GM12874 (cell line): ENCODE measurements at regions not wholly inside any gene's neighbourhood (a gene's known extent, or its start where the extent isn't known, plus 50 kb on each side); places are given as distances from the start of the nearest gene placed in this dataset.

ENCODE experiments used
- TF ChIP-seq, protein P1 (sequence below): IDR thresholded peaks from 2 replicates; pipeline ENCODE4 v1.5.1; 2011; ENCODE audit warnings: low read depth, mild to moderate bottlenecking, control low read depth, low read length, moderate library complexity; ENCODE audit not compliant: insufficient read depth

DNA sequence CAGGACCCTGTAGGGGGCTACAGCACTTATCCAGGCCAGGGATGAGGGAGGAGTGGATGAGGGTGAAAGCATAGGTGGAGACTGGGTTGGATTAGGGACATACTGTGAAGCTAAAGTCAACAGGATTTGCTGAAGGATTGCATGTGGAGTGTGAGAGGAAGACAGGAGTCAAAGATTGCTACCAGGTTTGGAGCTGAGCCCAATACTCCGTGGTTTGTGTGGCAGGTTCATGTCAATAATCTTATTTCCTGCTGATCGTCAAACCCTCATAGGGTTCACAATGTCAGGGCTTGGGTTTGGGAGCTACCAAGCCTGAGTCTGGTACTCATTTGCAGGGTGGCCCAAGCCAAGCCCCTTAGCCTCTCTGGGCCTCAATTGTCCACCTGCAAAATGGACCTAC is 77.1 kb upstream of the PLXNC1 start:
- TF ChIP-seq, protein P1, sequence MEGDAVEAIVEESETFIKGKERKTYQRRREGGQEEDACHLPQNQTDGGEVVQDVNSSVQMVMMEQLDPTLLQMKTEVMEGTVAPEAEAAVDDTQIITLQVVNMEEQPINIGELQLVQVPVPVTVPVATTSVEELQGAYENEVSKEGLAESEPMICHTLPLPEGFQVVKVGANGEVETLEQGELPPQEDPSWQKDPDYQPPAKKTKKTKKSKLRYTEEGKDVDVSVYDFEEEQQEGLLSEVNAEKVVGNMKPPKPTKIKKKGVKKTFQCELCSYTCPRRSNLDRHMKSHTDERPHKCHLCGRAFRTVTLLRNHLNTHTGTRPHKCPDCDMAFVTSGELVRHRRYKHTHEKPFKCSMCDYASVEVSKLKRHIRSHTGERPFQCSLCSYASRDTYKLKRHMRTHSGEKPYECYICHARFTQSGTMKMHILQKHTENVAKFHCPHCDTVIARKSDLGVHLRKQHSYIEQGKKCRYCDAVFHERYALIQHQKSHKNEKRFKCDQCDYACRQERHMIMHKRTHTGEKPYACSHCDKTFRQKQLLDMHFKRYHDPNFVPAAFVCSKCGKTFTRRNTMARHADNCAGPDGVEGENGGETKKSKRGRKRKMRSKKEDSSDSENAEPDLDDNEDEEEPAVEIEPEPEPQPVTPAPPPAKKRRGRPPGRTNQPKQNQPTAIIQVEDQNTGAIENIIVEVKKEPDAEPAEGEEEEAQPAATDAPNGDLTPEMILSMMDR: no peak

DNA sequence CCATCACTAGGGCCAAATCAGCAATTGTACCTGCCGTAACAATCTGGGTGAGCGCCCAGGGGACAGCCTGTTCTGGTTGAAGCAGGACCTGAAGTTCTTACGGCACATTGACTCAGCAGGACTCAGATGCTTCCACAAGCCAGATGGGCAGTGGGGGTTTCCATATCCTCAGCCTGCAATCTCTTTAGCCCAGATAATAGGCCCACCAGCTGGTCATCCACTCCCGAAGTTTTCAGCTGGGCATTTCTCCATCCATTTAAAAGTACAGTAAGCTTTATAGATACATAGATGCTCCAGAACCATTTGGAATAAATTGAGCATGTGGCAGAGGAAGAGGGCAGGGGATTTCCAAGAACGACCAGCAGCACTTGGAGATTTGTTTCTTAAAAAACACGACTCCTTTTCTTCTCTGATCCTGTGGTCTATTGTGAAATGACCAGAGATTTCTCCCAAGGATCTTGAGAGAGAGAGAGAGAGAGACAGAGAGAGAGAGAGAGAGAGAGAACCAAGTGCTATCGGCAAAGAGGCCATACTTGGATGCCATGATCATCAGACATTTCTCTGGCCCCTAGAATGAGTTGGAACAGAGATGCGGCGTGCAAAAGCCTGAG is 74.8 kb upstream of the PLXNC1 start:
- TF ChIP-seq, protein P1: no peak

DNA sequence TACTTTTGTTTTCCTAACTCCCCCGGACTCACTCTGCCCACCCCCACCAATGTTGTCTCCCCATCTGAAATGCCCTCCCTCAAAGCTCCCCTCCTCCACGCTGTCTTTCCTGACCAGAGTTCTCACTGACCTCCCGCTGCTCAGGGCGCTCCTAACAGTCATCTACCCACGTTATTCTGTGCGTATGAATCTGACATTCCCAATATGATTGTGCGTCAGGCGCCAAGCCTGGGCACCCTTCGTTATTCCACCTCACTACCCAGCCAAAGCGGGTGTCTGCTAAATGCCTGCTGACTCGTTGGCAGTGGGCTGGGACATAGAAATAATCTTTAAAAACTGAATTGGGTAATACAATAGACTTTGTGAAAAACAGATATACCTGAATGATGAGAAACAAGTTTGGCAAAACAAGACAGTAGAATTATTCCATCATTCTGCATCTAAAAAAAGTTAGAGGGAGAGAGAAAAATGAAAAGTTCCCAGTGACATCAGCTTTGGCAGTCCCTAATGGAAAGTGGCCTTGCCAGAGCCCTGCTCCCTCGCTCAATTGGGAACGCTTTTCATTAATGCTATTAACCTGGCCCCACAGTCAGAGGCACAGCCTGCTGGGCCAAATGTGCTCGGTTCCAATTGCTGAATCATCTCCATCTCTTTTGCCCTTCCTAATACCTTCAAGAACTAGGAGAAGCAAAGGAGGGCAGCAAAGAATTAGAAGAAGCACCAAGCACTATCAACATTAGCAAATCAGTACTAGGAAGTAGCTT is 74.0 kb upstream of the PLXNC1 start:
- TF ChIP-seq, protein P1: no peak

DNA sequence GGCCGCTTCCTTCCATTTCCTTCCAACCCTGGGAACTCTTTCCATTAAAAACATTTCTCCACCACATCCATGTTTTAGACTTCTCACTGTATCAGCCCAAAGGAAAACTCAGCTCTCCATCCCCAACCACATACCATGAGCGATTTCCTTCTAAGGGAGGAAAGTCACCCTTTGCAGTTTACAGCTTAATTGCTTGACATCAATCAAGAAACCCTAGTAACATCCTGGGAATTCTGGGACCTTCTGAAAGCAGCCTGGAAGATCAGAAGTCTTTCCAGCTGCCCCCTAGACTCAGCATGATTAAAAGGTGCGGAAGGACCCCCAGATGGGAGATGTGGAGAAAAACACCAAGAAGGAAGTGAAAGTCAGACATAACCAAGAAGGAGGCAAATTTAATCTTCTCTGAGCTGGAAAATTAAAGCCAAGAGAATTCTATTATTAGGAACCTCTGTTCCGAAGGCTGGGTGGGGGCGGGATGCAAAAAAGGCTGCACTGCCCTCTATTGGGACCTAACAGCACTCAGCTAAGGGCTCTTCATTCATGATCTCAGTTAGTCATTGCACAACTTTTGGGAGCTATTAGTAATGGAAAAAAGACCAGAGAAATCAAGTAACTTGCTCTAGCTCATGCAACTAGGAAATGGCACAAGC is 73.3 kb upstream of the PLXNC1 start:
- TF ChIP-seq, protein P1: peak; percentile 15; the same call in 1 of the 2 replicates

DNA sequence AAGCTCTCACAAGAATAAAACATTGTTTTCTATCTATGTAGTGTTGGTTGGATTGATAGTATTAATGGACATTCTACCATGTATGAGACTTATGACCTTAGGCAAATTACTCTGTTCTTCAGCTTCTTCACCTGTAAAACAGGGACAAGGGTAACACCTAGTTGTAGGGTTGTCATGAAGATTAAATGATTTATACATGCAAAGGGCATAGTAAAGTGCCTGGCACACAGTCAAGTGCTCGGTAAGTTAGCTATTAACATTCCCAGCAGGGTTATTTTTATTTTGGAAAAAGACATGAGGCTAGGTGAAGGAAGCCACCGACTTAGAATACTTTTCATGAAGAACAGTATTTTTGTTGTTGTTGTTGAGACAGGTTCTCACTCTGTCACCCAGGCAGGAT is 71.2 kb upstream of the PLXNC1 start:
- TF ChIP-seq, protein P1: no peak

DNA sequence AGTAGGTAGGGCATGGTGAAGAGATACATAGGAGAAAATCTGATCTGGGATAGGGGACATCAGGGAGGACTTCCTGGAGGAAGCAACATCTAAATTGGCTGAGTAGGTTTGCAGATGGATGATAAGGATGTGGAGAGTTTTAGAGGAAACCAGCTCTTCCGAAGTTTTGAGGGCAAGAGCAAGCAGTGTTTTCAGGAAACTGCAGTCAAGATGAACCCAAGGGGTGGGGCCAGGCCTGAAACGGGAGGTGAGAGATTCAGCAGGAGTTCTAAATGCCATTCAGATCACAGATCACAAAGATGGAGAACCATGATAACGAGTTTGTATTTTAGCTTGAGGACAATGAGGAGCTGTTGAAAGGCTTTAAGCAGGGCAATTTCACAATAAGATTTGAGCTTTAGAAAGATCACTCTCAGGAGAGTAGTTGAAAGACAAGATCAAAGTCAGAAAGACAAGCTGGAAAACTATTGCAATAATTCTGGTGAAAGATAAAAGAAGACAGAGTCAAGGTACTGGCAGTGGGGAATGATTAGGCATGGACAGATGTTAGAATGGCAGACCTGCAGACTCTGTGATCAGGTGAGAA is 70.1 kb upstream of the PLXNC1 start:
- TF ChIP-seq, protein P1: no peak
